Neuronal stem cell (in vitro differentiated cells): ENCODE measurements at regions not wholly inside any gene's neighbourhood (a gene's known extent, or its start where the extent isn't known, plus 50 kb on each side); places are given as distances from the start of the nearest gene placed in this dataset.

Experiments used
- DNase-seq: peaks from one replicate; pipeline ENCODE4 v3.0.0-alpha.2; 2013; ENCODE audit warnings: low spot score
- H2AFZ ChIP-seq: one replicate; pipeline ENCODE4 v1.6.1; 2013; ENCODE audit warnings: mild to moderate bottlenecking, low read length, inconsistent platforms
- H2AK5ac ChIP-seq: 2 replicates; pipeline ENCODE4 v1.6.1; 2013; ENCODE audit warnings: low read depth, mild to moderate bottlenecking, inconsistent platforms, low read length, moderate library complexity, mixed read lengths
- H2BK120ac ChIP-seq: 2 replicates; pipeline ENCODE4 v1.6.1; 2013; ENCODE audit warnings: low read depth, mild to moderate bottlenecking, inconsistent platforms, low read length, moderate library complexity, mixed read lengths
- H2BK12ac ChIP-seq: one replicate; pipeline ENCODE4 v1.6.1; 2013; ENCODE audit warnings: low read length, inconsistent platforms
- H2BK15ac ChIP-seq: 2 replicates; pipeline ENCODE4 v1.6.1; 2013; ENCODE audit warnings: mild to moderate bottlenecking, low read length, inconsistent platforms, mixed read lengths
- H2BK5ac ChIP-seq: one replicate; pipeline ENCODE4 v1.6.1; 2013; ENCODE audit warnings: inconsistent platforms, mild to moderate bottlenecking, low read length, moderate library complexity
- H3K14ac ChIP-seq: one replicate; pipeline ENCODE4 v1.6.1; 2013; ENCODE audit warnings: low read length, inconsistent platforms
- H3K18ac ChIP-seq: 2 replicates; pipeline ENCODE4 v1.6.1; 2013; ENCODE audit warnings: low read length, inconsistent platforms
- H3K23ac ChIP-seq: 2 replicates; pipeline ENCODE4 v1.6.1; 2013; ENCODE audit warnings: low read depth, mild to moderate bottlenecking, mixed read lengths, low read length, inconsistent platforms; ENCODE audit not compliant: poor library complexity
- H3K27ac ChIP-seq: replicated peaks from 3 replicates; pipeline ENCODE4 v1.5.1; 2013; ENCODE audit warnings: low read length, inconsistent platforms
- H3K27me3 ChIP-seq, 3 experiments: 2 replicates each; pipeline ENCODE4 v1.6.1; 2013; ENCODE audit warnings: low read length in 3 of 3, mild to moderate bottlenecking in 2 of 3, inconsistent platforms in 1 of 3, low read depth in 1 of 3, mixed read lengths in 1 of 3, moderate library complexity in 1 of 3; ENCODE audit not compliant: control insufficient read depth in 3 of 3, insufficient read depth in 3 of 3
- H3K36me3 ChIP-seq, 2 donors: replicated peaks in 1 of 2; 2 replicates each; pipeline ENCODE4 v1.6.1; 2013; ENCODE audit warnings: low read length in 2 of 2; ENCODE audit not compliant: control insufficient read depth in 2 of 2, insufficient read depth in 2 of 2
- H3K4ac ChIP-seq: 2 replicates; pipeline ENCODE4 v1.6.1; 2013; ENCODE audit warnings: inconsistent platforms, mild to moderate bottlenecking, low read length, moderate library complexity
- H3K4me1 ChIP-seq, 2 donors: 1 replicate in 1 of 2; 2 replicates in 1 of 2; pipeline ENCODE4 v1.6.1; 2013; ENCODE audit warnings: low read length in 2 of 2, low read depth in 1 of 2; ENCODE audit not compliant: control insufficient read depth in 2 of 2, insufficient read depth in 1 of 2
- H3K4me2 ChIP-seq: one replicate; pipeline ENCODE4 v1.6.1; 2013; ENCODE audit warnings: mild to moderate bottlenecking, low read length, inconsistent platforms; ENCODE audit not compliant: insufficient read depth, poor library complexity, severe bottlenecking
- H3K4me3 ChIP-seq, 2 donors: 2 replicates each; pipeline ENCODE4 v1.5.1; 2013; ENCODE audit warnings: low read length in 2 of 2, mild to moderate bottlenecking in 2 of 2, inconsistent platforms in 1 of 2, moderate library complexity in 1 of 2
- H3K79me1 ChIP-seq: one replicate; pipeline ENCODE4 v1.6.1; 2013; ENCODE audit warnings: low read depth, mild to moderate bottlenecking, inconsistent platforms, low read length, moderate library complexity
- H3K9ac ChIP-seq: one replicate; pipeline ENCODE4 v1.6.1; 2013; ENCODE audit warnings: mild to moderate bottlenecking, low read depth, low read length, inconsistent platforms; ENCODE audit not compliant: poor library complexity
- H3K9me3 ChIP-seq, 2 donors: replicated peaks in 1 of 2; 2 replicates each; pipeline versions ENCODE3 to v1.6.1; 2013; ENCODE audit warnings: low read length in 2 of 2, mild to moderate bottlenecking in 2 of 2, inconsistent platforms in 1 of 2, low read depth in 1 of 2, mixed read lengths in 1 of 2, moderate library complexity in 1 of 2; ENCODE audit not compliant: control insufficient read depth in 2 of 2, insufficient read depth in 1 of 2
- H4K8ac ChIP-seq: one replicate; pipeline ENCODE4 v1.6.1; 2013; ENCODE audit warnings: low read depth, mild to moderate bottlenecking, inconsistent platforms, low read length, moderate library complexity
- H4K91ac ChIP-seq: one replicate; pipeline ENCODE4 v1.6.1; 2013; ENCODE audit warnings: low read length, low read depth, mild to moderate bottlenecking, inconsistent platforms; ENCODE audit not compliant: poor library complexity
- WGBS, 2 donors: extraction: QIAGEN DNeasy Blood & Tissue Kit; methylation state at CpG; one replicate each; pipeline ENCODE4 v1.1.7; 2013; ENCODE audit warnings: missing lambda C conversion rate in 2 of 2, mixed read lengths in 1 of 2; ENCODE audit not compliant: insufficient read length in 2 of 2, insufficient replicate concordance in 1 of 2; ENCODE audit errors: extremely low coverage in 2 of 2; 5-methylcytosine and 5-hydroxymethylcytosine counted together

GRCh38 chr22:22099194-22099486 is 116.6 kb upstream of the TOP3B start:
- H2BK120ac ChIP-seq: no peak overlapping the region
- no peak overlapping the region for H3K27ac ChIP-seq
- H3K9ac ChIP-seq: no peak overlapping the region
- H3K14ac ChIP-seq: no peak overlapping the region
- H3K36me3 ChIP-seq: no peaks in the 10 kb centered on the region
- no peak overlapping the region for H3K23ac ChIP-seq
- H2BK12ac ChIP-seq: no peak overlapping the region
- no peaks in the 10 kb centered on the region for H3K79me1 ChIP-seq
- H2BK15ac ChIP-seq: no peak overlapping the region
- WGBS, 2 donors: no CpG with 5 or more reads among the region's 5 CpGs
- peaks cover 0 to 29% (median 14%) of the 10 kb centered on the region in 3 experiments for H3K27me3 ChIP-seq
- H2AK5ac ChIP-seq: no peak overlapping the region
- no peak overlapping the region for H3K4ac ChIP-seq
- H4K8ac ChIP-seq: no peak overlapping the region
- no peak overlapping the region for H3K18ac ChIP-seq
- H3K4me1 ChIP-seq: no peaks in the 10 kb centered on the region
- H2BK5ac ChIP-seq: no peak overlapping the region
- no peak for DNase-seq
- H3K4me3 ChIP-seq: no peak overlapping the region
- H3K9me3 ChIP-seq: peaks cover 0 to 4% of the 10 kb centered on the region in 2 donors
- H3K4me2 ChIP-seq: no peak overlapping the region
- no peak overlapping the region for H2AFZ ChIP-seq
- no peak overlapping the region for H4K91ac ChIP-seq

DNA sequence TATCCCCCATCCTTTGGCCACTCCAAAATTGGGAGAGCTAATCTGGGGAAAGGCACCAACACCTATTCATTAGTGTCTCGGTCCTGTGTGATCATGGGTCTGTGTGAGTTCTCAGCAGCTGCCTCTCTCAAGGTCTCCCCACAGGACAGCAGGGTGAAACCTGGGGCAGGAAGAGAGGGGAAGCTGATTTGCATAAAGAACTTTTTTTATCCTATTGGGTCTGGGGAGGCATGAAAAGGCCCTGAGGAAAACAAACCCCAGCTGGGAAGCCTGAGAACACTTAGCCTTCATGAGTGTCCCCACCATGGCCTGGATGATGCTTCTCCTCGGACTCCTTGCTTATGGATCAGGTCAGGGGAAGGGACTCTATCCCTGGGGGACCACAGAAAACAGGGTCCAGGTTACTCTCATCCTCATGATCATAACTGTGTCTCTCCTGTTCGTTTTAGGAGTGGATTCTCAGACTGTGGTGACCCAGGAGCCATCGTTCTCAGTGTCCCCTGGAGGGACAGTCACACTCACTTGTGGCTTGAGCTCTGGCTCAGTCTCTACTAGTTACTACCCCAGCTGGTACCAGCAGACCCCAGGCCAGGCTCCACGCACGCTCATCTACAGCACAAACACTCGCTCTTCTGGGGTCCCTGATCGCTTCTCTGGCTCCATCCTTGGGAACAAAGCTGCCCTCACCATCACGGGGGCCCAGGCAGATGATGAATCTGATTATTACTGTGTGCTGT is 116.0 kb upstream of the TOP3B start:
- H3K27ac ChIP-seq: no peak overlapping the region
- peaks cover 0 to 4% of the 10 kb centered on the region in 2 donors for H3K9me3 ChIP-seq
- WGBS, 2 donors: no CpG with 5 or more reads among the region's 9 CpGs
- no peak overlapping the region for H3K4ac ChIP-seq
- H2BK5ac ChIP-seq: no peak overlapping the region
- no peak overlapping the region for H2BK120ac ChIP-seq
- H3K4me1 ChIP-seq: no peaks in the 10 kb centered on the region
- no peak overlapping the region for H4K91ac ChIP-seq
- H3K4me3 ChIP-seq: no peak overlapping the region
- H2BK15ac ChIP-seq: no peak overlapping the region
- no peak overlapping the region for H3K23ac ChIP-seq
- no peaks in the 10 kb centered on the region for H3K36me3 ChIP-seq
- H2AFZ ChIP-seq: no peak overlapping the region
- H3K9ac ChIP-seq: no peak overlapping the region
- no peak overlapping the region for H2AK5ac ChIP-seq
- H3K18ac ChIP-seq: no peak overlapping the region
- DNase-seq: no peak
- H3K79me1 ChIP-seq: no peaks in the 10 kb centered on the region
- H3K14ac ChIP-seq: no peak overlapping the region
- no peak overlapping the region for H4K8ac ChIP-seq
- H3K27me3 ChIP-seq: peaks cover 0 to 29% (median 14%) of the 10 kb centered on the region in 3 experiments
- H3K4me2 ChIP-seq: no peak overlapping the region
- H2BK12ac ChIP-seq: no peak overlapping the region

DNA sequence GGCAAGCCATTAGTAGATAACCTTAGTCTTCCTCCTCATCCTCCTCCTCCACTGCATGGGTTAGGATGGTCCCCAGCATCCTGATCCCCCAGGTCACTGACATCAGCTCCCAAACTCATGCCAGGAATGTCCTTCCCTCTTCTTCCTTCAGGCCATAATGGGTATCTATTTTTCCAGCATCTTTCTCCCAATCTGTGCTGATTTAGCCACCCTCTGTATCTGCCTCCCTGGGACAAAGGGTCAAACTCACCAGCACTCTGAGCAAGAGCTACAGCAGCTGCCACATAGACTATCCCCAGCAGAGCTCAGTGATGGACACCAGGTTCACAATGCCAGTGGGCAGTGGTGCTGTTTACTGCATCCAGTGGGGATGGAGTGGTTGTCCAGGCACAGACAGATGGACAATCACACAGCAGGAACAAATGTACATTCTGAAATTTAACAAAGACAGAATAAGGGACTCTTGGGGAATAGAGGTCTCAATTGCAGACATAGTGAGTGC is 115.2 kb upstream of the TOP3B start:
- no peak overlapping the region for H3K14ac ChIP-seq

DNA sequence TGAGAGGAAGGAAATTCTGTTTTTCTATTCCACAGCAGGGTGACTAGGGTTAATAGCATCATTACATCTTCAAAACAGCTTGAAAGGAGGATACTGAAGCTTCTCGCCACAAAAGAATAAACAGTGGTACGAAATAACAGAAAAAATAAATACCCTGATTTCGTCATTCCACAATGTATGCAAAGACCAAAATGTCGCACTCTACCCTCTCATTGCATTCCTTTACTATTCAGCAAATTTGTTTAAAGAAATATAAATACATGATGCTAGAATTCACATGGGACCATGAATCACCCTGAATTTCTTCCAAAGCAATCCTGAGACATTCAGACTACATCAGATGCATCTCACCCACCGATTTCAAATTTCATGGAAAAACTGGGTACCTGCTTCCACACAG is 112.3 kb upstream of the TOP3B start:
- Histone ChIP-seq H3K36me3 (no peaks in the 10 kb centered on the region), H3K27ac (no peak overlapping the region), H3K27me3 (peaks cover 0 to 38% (median 20%) of the 10 kb centered on the region in 3 experiments), H2BK12ac (no peak overlapping the region), H2AFZ (no peak overlapping the region), H4K91ac (no peak overlapping the region), H3K18ac (no peak overlapping the region), H3K23ac (no peak overlapping the region), H3K14ac (no peak overlapping the region), H3K4me2 (no peak overlapping the region), H3K9ac (no peak overlapping the region), H3K4ac (no peak overlapping the region), H2AK5ac (no peak overlapping the region), H2BK15ac (no peak overlapping the region), H3K4me3 (no peak overlapping the region), H2BK5ac (no peak overlapping the region), H4K8ac (no peak overlapping the region), H3K4me1 (no peaks in the 10 kb centered on the region), H2BK120ac (no peak overlapping the region), H3K79me1 (no peaks in the 10 kb centered on the region), H3K9me3 (peaks cover 0 to 4% of the 10 kb centered on the region in 2 donors)
- WGBS, 2 donors: no CpG with 5 or more reads among the region's 5 CpGs
- DNase-seq: no peak

More for the DNA sequence above, 115.2 kb upstream of the TOP3B start:
- H3K27me3 ChIP-seq: peaks cover 0 to 29% (median 14%) of the 10 kb centered on the region in 3 experiments
- H3K18ac ChIP-seq: no peak overlapping the region
- H3K79me1 ChIP-seq: no peaks in the 10 kb centered on the region
- H3K9me3 ChIP-seq: peaks cover 0 to 4% of the 10 kb centered on the region in 2 donors
- no peak overlapping the region for H3K4me2 ChIP-seq
- no peak overlapping the region for H2BK15ac ChIP-seq
- H2BK5ac ChIP-seq: no peak overlapping the region
- DNase-seq: no peak
- no peak overlapping the region for H3K9ac ChIP-seq
- no peak overlapping the region for H4K8ac ChIP-seq
- H3K4me3 ChIP-seq: no peak overlapping the region
- no peaks in the 10 kb centered on the region for H3K36me3 ChIP-seq
- H2BK12ac ChIP-seq: no peak overlapping the region
- H2AK5ac ChIP-seq: no peak overlapping the region
- H2AFZ ChIP-seq: no peak overlapping the region
- H3K4me1 ChIP-seq: no peaks in the 10 kb centered on the region
- H3K27ac ChIP-seq: no peak overlapping the region
- H3K23ac ChIP-seq: no peak overlapping the region
- no peak overlapping the region for H4K91ac ChIP-seq
- H3K4ac ChIP-seq: no peak overlapping the region
- no peak overlapping the region for H2BK120ac ChIP-seq
